SK-N-MC (cell line): ENCODE measurements at regions not wholly inside any gene's neighbourhood (a gene's known extent, or its start where the extent isn't known, plus 50 kb on each side); places are given as distances from the start of the nearest gene placed in this dataset.

Experiments
- EZH2 ChIP-seq: fragments of 200-600 bp; sonication (generic); IDR thresholded peaks from one replicate; pipeline ENCODE4 v1.6.1; 2017; ENCODE audit warnings: antibody characterized with exemption
- POLR2AphosphoS5 ChIP-seq: IDR thresholded peaks from 2 replicates; pipeline ENCODE4 v1.6.1; 2012; ENCODE audit warnings: mild to moderate bottlenecking, low read depth, low read length, borderline replicate concordance

DNA sequence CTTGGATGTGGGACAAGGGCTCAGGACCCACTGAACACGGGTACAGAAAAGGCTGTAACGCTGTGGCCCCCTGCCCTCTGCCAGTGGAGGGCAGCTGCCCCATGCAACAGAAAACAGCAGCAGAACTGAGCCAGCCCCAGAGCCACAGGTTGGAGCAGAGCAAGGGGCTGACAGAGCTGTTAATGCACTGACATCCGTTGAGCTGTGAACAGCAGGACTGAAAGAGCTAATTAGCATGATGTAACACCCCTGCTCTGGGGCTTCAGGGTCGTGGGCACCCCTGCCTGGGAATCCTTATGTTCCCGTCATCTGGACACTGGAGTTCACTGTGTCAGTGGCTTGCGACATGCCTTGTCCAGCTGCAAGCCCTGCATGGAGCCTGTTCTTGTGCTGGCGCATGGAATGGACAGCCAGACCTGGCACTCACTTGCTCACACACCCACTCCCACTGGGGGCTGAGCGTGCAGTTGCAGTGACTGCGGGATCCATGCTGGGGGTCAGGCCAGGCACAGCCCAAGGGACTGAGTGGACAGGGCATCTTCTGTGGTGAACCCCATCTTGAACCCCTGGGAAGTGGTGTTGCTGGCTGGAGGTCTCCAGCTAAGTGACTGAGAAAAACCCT, 293.7 kb downstream of the DNAJB9 start:
- TF ChIP-seq EZH2: no peak
- TF ChIP-seq POLR2AphosphoS5: no peak
